HG03066 (cell line): ENCODE measurements at regions not wholly inside any gene's neighbourhood (a gene's known extent, or its start where the extent isn't known, plus 50 kb on each side); places are given as distances from the start of the nearest gene placed in this dataset.

Source experiments
- ATAC-seq: cut with Tn5 transposase; IDR thresholded peaks from one replicate; pipeline ENCODE4 v1.9.1; 2021; ENCODE audit warnings: low read depth; ENCODE audit not compliant: unreplicated experiment

DNA sequence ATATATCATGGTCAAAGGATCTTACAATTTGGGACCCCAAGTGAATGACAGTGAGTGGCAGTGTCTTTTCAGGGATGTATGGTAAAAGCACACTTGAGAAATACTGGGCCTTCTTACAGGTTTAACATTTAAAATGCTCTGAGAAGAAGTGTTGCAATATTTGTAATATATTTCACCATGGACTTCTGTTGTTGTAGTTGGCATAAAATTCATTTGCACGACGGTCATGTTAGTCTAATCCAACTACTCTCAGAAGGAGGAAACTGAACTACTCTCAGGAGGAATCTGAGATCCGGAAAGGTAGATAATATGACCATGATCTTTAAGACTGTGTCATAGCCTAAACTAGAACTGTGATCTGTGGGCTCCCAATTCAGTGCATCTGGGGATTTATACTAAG lies 700.1 kb downstream of the HDGFL1 start:
- no peak for ATAC-seq

DNA sequence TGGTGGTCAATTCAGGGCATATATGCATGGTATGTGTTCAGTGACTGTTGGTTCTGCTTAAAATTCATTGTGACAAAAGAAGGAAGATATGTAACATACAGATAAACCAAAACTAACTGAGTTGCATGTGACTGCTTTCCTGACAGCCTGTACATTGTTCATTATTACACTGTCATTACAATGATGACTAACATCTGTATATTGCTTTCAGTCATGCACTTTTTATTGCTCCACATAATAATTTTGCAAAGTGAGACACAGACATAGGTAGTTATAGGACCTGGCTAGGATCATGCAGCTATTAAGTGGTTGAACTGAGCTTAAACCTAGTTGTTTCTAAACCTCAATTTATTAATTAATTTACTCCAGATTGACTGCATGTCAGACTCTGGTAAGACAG lies 703.2 kb downstream of the HDGFL1 start:
- ATAC-seq = no peak

DNA sequence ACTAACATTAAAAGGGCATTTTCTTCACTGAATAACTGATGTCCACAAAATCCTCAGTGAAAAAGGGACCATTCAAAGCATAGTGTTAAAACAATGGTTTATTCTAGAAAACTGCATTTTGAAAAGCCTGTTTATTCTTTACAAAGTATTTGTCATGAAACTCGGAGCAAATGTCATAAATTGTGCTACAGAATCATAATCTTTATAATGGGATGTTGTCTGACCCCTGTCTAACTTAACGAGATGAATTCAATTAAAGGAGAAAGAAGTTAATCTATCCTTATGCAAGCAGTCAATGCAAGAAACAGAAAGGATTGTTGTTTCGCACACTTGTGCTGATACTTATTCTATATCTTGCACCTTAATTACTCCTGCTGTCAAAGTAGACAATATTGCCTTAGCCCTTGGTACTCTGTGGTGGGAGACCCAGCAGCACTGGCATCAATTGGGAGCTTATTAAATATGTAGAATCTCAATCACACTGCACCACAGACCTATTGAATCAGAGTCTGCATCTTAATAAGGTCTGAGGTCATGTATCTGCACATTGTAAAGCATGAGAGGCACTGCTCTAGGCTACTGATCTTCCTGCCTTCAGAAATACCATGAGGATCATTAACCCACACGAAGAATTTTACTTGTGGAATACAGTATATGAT lies 708.3 kb downstream of the HDGFL1 start:
- ATAC-seq = no peak

DNA sequence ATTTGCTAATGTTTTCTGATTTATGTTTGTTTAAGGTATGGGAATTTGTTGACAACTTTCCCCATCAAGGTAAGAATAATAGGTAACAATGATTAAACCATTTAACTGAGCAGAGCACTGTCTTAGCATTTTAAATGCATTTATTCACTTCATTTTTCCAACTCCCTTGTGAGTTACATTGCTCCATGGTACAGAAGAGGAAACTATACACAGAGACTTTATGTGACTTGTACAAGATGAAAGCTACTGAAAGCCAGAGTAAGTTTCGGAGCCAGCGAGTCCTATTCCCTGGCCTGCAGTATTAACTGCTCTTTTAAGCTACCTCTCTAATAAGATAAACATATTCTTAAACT lies 708.8 kb downstream of the HDGFL1 start:
- ATAC-seq = no peak

DNA sequence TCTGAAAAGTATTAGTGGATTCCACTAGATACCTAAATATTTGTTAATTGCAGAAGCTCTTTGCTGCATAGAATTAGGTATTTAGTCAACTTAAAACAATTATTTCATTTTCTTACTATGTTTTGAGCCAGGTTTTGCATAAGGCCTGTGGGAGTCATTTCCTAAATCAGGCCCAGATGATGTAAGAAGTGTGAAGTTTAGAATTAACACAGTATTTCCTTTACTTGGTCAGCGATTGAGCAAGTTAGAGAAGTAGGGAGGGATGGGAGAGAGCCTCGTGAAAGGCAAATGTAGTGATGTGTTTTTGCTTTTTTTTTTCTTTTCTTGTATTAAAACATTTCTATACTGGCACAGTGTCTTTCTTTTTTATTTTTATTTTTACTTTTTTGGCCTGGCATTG lies 711.1 kb downstream of the HDGFL1 start:
- ATAC-seq = no peak

DNA sequence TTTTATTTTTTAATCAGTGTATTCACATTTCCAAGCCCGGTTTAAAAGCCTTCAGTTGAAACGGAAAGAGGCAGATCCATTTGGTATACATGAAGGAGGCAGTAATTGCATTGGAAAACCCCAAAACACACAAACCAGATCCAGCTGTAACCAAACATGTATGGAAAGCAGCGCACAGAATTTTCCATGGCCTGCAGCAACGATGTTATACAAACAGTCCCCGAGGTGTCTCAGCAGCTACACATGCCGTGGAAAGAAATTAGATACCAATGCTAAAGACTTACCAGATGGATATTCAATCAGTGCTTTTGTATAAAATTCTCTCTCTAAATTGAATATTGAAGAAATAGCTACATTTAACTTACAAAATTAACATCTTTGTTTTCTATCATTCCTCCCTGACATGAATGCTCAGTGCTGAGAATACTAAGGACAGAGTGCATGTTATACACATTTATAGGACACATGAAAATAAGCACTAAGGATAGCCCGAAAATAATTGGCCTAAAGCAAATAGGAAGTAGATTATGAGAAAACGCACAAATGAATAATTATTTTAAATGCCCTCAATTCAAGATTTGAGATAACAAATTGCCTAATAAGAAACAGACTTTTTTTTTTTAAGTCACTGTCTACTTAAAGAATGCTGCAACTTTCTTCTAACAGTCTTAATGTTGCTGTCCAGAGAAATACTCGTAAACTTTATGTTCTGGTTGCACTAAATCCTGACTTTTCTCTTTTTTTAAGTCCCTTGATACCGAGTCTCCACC lies 713.1 kb downstream of the HDGFL1 start:
- no peak for ATAC-seq

DNA sequence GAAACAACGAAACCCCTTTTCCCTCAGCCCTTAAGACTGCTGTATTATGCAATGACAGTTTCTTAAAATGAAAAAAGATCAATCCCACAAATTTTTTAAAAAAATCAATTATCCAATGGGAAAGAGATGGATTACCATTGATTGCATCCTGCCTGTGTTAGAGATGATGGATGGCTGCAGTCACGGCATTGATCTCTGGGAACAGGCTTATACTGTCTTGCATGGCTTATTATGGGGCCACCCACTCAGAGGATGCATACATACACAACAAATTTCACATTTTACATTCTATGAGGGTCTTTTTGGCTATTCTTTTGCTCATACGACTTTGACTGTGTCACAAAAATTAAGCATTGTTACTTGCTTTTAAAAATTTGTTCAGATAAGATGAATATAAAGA lies 724.3 kb downstream of the HDGFL1 start:
- ATAC-seq = no peak

DNA sequence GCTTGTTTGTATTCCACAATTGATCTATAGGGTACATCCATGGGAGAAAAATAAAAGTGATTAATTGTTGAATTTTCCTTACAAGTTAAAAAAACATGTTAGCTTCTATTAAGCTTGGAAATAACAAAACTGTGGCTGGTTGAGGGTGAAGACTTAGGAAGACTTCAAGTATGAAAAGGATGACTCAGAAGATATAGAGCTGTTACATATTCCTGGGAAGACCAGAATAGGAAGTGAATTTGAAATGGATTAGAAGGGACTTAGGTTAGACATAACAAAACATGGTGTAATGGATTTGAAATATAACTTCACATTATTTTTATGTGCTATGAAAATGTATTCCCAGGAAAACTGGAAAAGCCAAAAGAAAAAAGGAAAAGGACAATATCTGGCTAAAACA lies 732.2 kb downstream of the HDGFL1 start:
- ATAC-seq = no peak

DNA sequence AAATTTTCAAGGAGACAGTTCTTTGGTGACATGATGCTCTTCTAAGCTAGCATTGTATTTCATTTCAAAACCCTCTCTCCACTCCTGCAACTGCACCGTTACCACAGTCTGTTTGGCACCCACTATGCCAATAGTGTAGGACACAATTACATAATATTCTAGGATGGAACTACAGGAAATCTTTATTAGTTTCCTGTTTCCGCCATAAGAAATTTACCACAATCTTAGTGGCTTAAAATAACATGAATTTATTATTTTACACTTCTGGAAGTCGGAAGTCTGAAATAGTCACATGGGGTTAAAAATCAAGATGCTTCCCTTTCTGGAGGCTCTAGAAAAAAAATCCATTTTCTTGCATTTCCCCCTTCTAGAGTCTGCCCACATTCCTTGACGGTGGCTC lies 733.1 kb downstream of the HDGFL1 start:
- ATAC-seq = no peak

DNA sequence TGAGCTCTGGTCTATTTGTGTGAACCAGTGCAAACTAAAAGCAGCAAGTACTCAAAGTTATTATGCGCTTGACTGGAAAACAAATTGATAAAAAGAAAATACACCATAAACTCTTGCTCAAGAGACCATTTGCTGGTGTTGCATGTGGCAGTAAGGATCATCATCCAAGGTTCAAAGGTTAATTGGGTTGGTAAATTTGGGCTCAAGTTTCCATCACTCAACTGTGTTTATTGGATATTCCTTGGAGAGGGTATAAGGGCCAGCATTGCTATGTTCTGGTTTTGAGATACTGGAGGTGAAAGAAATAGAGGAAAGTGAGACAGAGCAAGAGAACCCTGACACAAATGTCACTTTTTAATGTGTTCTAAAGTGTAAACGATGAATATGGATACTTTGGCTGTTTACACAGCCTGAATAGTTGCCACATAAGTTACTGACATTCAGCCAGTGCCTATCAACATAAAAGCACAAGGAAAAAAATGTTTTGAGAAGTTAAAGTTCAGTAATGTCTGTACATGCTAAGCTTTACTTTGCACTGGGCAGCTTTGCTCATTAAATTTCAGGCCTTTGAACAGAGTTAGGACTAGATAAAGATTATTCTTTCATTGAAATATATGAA lies 736.1 kb downstream of the HDGFL1 start:
- no peak for ATAC-seq

DNA sequence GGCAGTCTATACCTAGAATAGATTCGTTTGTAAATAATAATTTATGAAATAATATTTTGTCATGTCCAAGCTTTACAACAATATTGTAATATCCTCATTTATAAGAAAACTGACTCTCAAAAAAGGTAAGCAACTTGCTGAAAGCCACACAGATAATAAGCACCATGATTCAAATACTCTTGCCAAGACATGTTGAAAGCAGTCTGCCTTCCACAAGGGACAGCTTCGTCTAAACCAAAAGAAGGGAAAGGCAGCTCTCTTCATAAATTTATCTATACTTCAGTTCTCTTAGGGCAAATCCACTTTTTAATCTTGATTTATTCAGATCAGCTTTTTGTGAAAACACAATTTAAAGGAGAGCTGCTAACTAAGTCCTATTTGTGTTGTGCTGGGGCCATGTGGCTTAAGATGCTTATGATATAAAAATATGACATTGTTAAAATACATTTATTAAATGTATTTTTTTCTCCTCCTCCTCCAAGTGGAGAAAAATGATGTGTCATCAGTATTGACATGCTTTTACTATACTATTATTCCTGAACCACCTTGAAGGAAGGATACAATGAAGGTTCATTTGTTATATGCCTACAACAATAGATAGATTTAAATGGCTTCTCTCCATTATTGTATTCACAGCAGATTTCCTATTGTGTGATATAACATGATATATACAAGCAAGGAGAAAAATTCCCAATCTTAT lies 737.0 kb downstream of the HDGFL1 start:
- ATAC-seq = no peak

DNA sequence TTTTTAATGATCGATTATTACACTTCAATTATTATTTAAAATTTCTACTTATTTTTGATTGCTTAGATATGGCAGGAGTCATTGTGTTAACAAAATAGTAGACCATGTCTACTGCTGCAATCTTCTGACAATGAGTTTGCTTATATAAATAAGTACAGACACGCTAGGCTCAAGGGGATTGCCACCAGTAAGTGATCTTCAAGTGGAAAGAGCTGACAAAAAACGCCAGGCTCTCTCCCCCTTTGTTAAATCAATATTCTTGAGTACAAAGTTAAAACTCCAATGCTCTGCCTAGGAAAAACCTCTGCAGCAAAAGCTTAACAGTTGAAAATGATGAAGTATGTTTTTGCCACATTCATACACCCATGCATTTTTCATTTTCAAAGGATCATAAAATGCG lies 738.1 kb downstream of the HDGFL1 start:
- no peak for ATAC-seq

DNA sequence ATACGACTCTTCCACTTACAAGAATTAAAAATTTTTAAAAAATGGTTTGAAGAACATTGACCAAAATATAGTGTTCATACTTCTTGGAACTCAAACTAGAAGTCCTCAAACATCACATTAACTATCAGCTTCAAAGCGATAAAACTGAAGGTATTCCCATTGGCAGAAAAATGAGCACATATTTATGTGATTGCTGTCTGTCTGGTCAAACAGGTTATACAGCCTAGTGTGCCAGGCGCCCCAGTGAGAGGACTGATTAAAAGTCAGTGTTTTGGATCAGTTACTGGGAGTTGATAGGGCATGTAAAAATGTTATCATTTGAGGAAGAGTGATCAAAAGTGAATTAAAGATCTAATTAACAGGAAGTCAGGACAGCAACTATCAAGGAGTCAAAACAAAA lies 738.8 kb downstream of the HDGFL1 start:
- no peak for ATAC-seq

DNA sequence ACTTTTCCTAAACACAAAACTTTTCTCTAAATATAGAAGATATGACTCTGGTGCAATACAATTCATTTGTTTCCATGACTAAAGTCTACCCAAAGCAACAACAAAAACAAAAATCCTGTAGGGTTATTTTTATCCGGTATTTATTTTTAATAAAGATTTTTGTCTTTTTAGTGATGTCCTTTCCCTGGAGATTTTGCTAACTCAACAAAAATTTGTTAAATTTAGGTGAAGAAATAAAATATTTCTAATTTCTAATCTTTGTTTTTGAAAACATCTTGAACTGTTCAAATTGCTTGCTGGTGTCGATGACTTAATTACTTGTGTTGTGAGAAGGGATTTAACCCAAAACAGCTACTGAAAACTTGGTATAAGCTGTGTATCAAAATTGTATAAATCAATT lies 741.8 kb downstream of the HDGFL1 start:
- ATAC-seq = no peak

DNA sequence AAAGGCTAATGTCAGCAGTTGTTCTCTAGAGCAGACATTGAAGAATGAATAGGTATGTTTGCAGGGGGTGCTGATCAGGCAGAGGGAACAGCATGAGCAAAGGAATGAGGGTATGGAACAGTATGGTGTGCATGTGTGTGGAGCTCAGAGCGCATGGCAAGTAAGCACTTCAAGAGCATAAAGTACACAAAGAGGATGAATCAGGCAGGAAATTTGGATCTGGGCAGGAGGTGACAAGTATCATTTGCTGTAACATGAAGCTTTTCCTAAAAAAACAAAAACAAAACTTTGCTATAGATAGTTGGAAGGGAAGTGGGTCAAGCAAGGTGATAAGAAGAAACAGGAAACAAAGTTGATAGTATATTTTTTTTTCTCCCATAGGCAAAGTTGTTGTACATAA lies 746.8 kb downstream of the HDGFL1 start:
- ATAC-seq = no peak

DNA sequence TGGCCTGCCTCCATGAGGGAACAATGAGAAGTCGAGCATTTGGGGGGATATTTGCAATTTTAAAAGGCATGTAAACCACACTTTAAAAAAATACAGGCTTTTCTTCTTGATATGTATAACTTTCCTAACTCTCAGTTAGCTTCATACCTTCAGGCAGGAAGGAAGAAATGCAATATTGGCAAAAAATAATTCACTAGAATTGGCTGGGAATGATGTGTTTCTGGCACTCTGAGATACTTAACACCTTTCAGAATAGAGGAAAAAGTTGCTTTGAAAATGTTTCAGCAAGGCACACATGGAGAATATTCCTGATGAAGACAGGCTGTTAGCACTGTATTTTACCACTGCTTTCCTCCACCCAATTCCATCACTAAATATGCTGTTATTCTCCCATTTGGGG lies 747.6 kb downstream of the HDGFL1 start:
- ATAC-seq = no peak

DNA sequence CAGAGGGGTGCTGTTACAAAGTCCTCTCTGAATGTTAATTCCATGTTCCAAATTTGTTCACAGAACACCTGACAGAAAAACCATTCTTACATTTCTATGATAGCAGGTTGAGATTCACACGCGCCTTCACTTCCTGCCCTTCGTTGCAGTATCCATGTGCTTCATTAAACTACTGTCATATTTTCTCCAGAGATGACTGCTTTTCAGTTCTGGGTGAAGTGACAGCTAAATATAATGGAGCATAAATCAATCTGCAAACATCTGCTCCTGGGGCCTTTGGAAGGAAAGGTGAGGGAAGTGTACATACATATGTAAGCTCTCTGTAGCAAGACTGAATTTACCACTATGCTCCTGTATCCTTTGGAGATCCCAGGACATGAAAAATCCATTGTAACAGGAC lies 750.2 kb downstream of the HDGFL1 start:
- ATAC-seq = no peak

DNA sequence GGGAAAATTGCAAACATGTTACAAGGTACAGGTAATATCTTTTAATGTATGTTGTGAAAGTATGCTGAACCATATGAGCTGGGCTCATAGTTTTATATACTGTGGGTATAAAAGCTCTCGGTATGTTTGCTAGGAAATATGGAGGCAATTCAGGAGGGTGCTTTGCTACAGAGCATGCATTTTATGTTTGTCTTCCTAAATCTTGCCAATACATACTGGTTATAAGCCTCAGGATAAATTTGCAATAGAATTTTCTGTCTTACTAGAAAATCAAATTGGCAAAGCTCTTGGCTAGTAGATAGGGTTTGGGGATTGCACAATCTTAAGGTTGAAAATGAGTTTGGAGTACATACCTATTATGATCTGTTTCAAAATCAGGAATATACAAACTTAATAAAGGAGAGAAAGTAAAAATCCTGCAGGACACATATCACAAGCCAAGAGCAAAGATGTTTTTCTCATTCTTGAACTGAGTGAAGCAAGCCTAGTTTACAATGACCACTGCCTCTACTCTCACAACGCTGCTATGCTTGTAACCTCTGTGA lies 751.2 kb downstream of the HDGFL1 start:
- no peak for ATAC-seq

DNA sequence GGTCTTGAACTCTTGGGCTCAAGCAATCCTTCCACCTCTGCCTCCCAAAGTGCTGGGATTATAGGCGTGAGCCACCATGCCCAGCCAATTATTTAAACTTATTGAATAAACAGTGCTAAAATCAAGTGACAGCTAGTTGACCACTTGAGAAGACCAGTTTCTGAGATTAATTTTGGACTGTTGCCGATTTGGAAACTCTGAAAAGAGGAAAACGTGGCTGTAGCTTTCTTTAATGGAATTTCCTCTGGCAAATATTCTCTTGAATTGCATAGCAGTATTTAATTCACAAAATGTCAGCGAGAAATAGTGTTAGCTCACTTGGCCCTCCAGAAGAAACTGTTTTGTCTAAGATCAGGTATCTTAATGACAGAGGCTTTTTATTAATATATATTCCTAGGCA lies 754.5 kb downstream of the HDGFL1 start:
- ATAC-seq = no peak

DNA sequence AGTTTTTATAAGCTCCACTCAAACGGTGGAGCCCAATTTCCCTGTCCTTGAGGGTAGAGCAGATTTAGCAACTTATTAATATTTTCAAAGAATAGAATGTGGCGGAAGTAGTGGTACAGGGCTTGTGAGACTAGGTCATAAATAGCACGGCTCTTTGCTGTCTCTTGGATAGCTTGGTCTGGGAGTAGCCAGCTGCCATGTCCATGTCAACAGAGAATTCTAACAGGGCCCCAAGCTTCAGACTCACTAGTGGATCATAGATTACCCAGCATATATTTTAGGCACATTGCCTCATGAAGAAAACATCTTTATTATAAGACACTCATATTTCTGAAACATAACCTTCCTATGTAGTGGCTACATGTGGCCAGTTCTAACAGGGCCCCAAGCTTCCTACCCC lies 755.7 kb downstream of the HDGFL1 start:
- ATAC-seq = no peak

DNA sequence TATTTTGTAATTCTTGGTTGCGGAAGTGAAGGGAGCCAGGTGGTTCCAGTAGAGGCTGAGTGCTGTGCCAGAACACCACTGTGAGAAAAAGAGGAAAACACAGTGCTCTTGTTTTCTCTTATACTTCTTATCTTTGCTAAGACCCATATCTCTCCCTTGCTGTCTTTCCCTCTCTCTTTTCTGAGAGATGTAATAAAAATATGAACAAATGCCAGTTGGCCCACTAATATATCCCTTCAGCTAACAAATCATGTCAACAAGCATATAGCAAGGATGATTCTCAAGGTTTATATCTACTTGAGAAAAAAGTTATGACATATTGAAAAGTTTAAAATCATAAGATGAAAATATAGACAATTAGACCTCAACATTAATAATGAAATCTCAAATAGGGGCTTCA lies 758.3 kb downstream of the HDGFL1 start:
- ATAC-seq = no peak
